Activated naive CD4-positive, alpha-beta T cell treated with anti-CD3 and anti-CD28 coated beads, Interleukin-2, amount 50 U/mL, for 24 hours (primary cell): ENCODE measurements at regions not wholly inside any gene's neighbourhood (a gene's known extent, or its start where the extent isn't known, plus 50 kb on each side); places are given as distances from the start of the nearest gene placed in this dataset.

Source experiments
- H3K27ac Mint-ChIP-seq: one replicate; pipeline ENCODE4 v1.8.0; 2021; ENCODE audit warnings: mild to moderate bottlenecking, mixed read lengths
- H3K27me3 Mint-ChIP-seq: one replicate; pipeline ENCODE4 v1.8.0; 2021; ENCODE audit warnings: mixed read lengths
- H3K36me3 Mint-ChIP-seq: one replicate; pipeline ENCODE4 v1.8.0; 2021; ENCODE audit warnings: mixed read lengths
- H3K4me1 Mint-ChIP-seq: one replicate; pipeline ENCODE4 v1.8.0; 2021; ENCODE audit warnings: mixed read lengths
- H3K4me3 Mint-ChIP-seq: one replicate; pipeline ENCODE4 v1.8.0; 2021; ENCODE audit warnings: mild to moderate bottlenecking, mixed read lengths
- H3K9me3 Mint-ChIP-seq: one replicate; pipeline ENCODE4 v1.8.0; 2021; ENCODE audit warnings: mixed read lengths

GRCh38 chr3:30098653-30099455, 507.5 kb upstream of the TGFBR2 start:
- H3K4me1 Mint-ChIP-seq, result peaks cover 9% of the 10 kb centered on the region
- H3K27me3 Mint-ChIP-seq, result no peaks in the 10 kb centered on the region
- peaks cover 7% of the 10 kb centered on the region for H3K9me3 Mint-ChIP-seq
- no peak overlapping the region for H3K27ac Mint-ChIP-seq
- no peak overlapping the region for H3K4me3 Mint-ChIP-seq
- H3K36me3 Mint-ChIP-seq, result no peaks in the 10 kb centered on the region

- Mint-ChIP-seq H3K27ac (no peak overlapping the region), H3K9me3 (no peaks in the 10 kb centered on the region), H3K36me3 (no peaks in the 10 kb centered on the region), H3K27me3 (no peaks in the 10 kb centered on the region), H3K4me3 (no peak overlapping the region), H3K4me1 (peaks cover 9% of the 10 kb centered on the region)
Measured at GRCh38 chr3:30102356-30102755, 504.0 kb upstream of the TGFBR2 start.

- Mint-ChIP-seq H3K9me3 (no peaks in the 10 kb centered on the region), H3K4me3 (no peak overlapping the region), H3K27me3 (no peaks in the 10 kb centered on the region), H3K4me1 (peaks cover 9% of the 10 kb centered on the region), H3K27ac (no peak overlapping the region), H3K36me3 (no peaks in the 10 kb centered on the region)
Measured at GRCh38 chr3:30103186-30103585, 503.2 kb upstream of the TGFBR2 start.

- no peak overlapping the region for H3K4me3 Mint-ChIP-seq
- no peaks in the 10 kb centered on the region for H3K4me1 Mint-ChIP-seq
- H3K27ac Mint-ChIP-seq, result no peak overlapping the region
- no peaks in the 10 kb centered on the region for H3K9me3 Mint-ChIP-seq
- H3K36me3 Mint-ChIP-seq, result no peaks in the 10 kb centered on the region
- H3K27me3 Mint-ChIP-seq, result no peaks in the 10 kb centered on the region
Measured at GRCh38 chr3:30107531-30107930, 498.9 kb upstream of the TGFBR2 start.

GRCh38 chr3:30112411-30112810, 494.0 kb upstream of the TGFBR2 start:
- Mint-ChIP-seq H3K27ac (no peak overlapping the region), H3K9me3 (no peaks in the 10 kb centered on the region), H3K36me3 (no peaks in the 10 kb centered on the region), H3K4me1 (peaks cover 13% of the 10 kb centered on the region), H3K4me3 (no peak overlapping the region), H3K27me3 (no peaks in the 10 kb centered on the region)

GRCh38 chr3:30112902-30113484, 493.4 kb upstream of the TGFBR2 start:
- Mint-ChIP-seq H3K27me3 (no peaks in the 10 kb centered on the region), H3K4me1 (peaks cover 13% of the 10 kb centered on the region), H3K9me3 (no peaks in the 10 kb centered on the region), H3K27ac (no peak overlapping the region), H3K4me3 (no peak overlapping the region), H3K36me3 (no peaks in the 10 kb centered on the region)

- Mint-ChIP-seq H3K4me1 (peaks cover 13% of the 10 kb centered on the region), H3K9me3 (no peaks in the 10 kb centered on the region), H3K27me3 (no peaks in the 10 kb centered on the region), H3K4me3 (no peak overlapping the region), H3K27ac (no peak overlapping the region), H3K36me3 (no peaks in the 10 kb centered on the region)
Measured at GRCh38 chr3:30113906-30114305, 492.5 kb upstream of the TGFBR2 start.

GRCh38 chr3:30114918-30115317, 491.5 kb upstream of the TGFBR2 start:
- no peaks in the 10 kb centered on the region for H3K36me3 Mint-ChIP-seq
- no peak overlapping the region for H3K27ac Mint-ChIP-seq
- no peaks in the 10 kb centered on the region for H3K27me3 Mint-ChIP-seq
- H3K4me3 Mint-ChIP-seq, result no peak overlapping the region
- H3K9me3 Mint-ChIP-seq, result no peaks in the 10 kb centered on the region
- peaks cover 13% of the 10 kb centered on the region for H3K4me1 Mint-ChIP-seq

GRCh38 chr3:30122359-30122758, 484.0 kb upstream of the TGFBR2 start:
- Mint-ChIP-seq H3K4me3 (no peak overlapping the region), H3K4me1 (no peaks in the 10 kb centered on the region), H3K27me3 (no peaks in the 10 kb centered on the region), H3K36me3 (no peaks in the 10 kb centered on the region), H3K9me3 (no peaks in the 10 kb centered on the region), H3K27ac (no peak overlapping the region)

- Mint-ChIP-seq H3K36me3 (no peaks in the 10 kb centered on the region), H3K27ac (no peak overlapping the region), H3K27me3 (no peaks in the 10 kb centered on the region), H3K4me1 (no peaks in the 10 kb centered on the region), H3K4me3 (no peak overlapping the region), H3K9me3 (no peaks in the 10 kb centered on the region)
Measured at GRCh38 chr3:30123224-30123623, 483.2 kb upstream of the TGFBR2 start.

GRCh38 chr3:30123755-30124154, 482.6 kb upstream of the TGFBR2 start:
- Mint-ChIP-seq H3K27me3 (no peaks in the 10 kb centered on the region), H3K36me3 (no peaks in the 10 kb centered on the region), H3K9me3 (no peaks in the 10 kb centered on the region), H3K27ac (no peak overlapping the region), H3K4me1 (no peaks in the 10 kb centered on the region), H3K4me3 (no peak overlapping the region)

- Mint-ChIP-seq H3K4me1 (no peaks in the 10 kb centered on the region), H3K36me3 (no peaks in the 10 kb centered on the region), H3K4me3 (no peak overlapping the region), H3K27ac (no peak overlapping the region), H3K9me3 (no peaks in the 10 kb centered on the region), H3K27me3 (no peaks in the 10 kb centered on the region)
Measured at GRCh38 chr3:30124435-30125370, 481.7 kb upstream of the TGFBR2 start.

- no peaks in the 10 kb centered on the region for H3K36me3 Mint-ChIP-seq
- no peaks in the 10 kb centered on the region for H3K4me1 Mint-ChIP-seq
- no peak overlapping the region for H3K27ac Mint-ChIP-seq
- no peaks in the 10 kb centered on the region for H3K27me3 Mint-ChIP-seq
- H3K4me3 Mint-ChIP-seq, result no peak overlapping the region
- H3K9me3 Mint-ChIP-seq, result no peaks in the 10 kb centered on the region
Measured at GRCh38 chr3:30129765-30130164, 476.6 kb upstream of the TGFBR2 start.

- Mint-ChIP-seq H3K36me3 (no peaks in the 10 kb centered on the region), H3K4me3 (no peak overlapping the region), H3K27ac (no peak overlapping the region), H3K4me1 (no peaks in the 10 kb centered on the region), H3K9me3 (no peaks in the 10 kb centered on the region), H3K27me3 (no peaks in the 10 kb centered on the region)
Measured at GRCh38 chr3:30130391-30130790, 476.0 kb upstream of the TGFBR2 start.

GRCh38 chr3:30131191-30131590, 475.2 kb upstream of the TGFBR2 start:
- H3K27ac Mint-ChIP-seq, result no peak overlapping the region
- H3K4me1 Mint-ChIP-seq, result no peaks in the 10 kb centered on the region
- H3K27me3 Mint-ChIP-seq, result no peaks in the 10 kb centered on the region
- peaks cover 4% of the 10 kb centered on the region for H3K36me3 Mint-ChIP-seq
- no peaks in the 10 kb centered on the region for H3K9me3 Mint-ChIP-seq
- no peak overlapping the region for H3K4me3 Mint-ChIP-seq

- Mint-ChIP-seq H3K36me3 (peaks cover 4% of the 10 kb centered on the region), H3K9me3 (no peaks in the 10 kb centered on the region), H3K4me3 (no peak overlapping the region), H3K27me3 (no peaks in the 10 kb centered on the region), H3K27ac (no peak overlapping the region), H3K4me1 (no peaks in the 10 kb centered on the region)
Measured at GRCh38 chr3:30135190-30135589, 471.2 kb upstream of the TGFBR2 start.
